Fibroblast of lung (primary cell): ENCODE measurements at regions not wholly inside any gene's neighbourhood (a gene's known extent, or its start where the extent isn't known, plus 50 kb on each side); places are given as distances from the start of the nearest gene placed in this dataset.
A peak's percentile ranks its signal among the peaks of the same experiment; 100 is the strongest.

Experiments used
- DNase-seq, 2 donors: peaks; one replicate each; pipeline versions ENCODE4 v3.0.0 to v3.0.0-alpha.2; 2010; ENCODE audit warnings: low read depth in 2 of 2
- H2AFZ ChIP-seq: 2 replicates; pipeline ENCODE4 v1.5.1; 2012; ENCODE audit warnings: low read length, control low read depth, inconsistent platforms
- H3K27ac ChIP-seq: 2 replicates; pipeline ENCODE4 v1.5.1; 2011; ENCODE audit warnings: low read length, control low read depth; ENCODE audit not compliant: insufficient read depth
- H3K27me3 ChIP-seq: 2 replicates; pipeline ENCODE4 v1.5.1; 2011; ENCODE audit warnings: mild to moderate bottlenecking, low read length; ENCODE audit not compliant: control insufficient read depth, insufficient read depth
- H3K36me3 ChIP-seq: 2 replicates; pipeline ENCODE4 v1.5.1; 2011; ENCODE audit warnings: low read length; ENCODE audit not compliant: control insufficient read depth, insufficient read depth
- H3K4me1 ChIP-seq: 2 replicates; pipeline ENCODE4 v1.5.1; 2011; ENCODE audit warnings: low read length; ENCODE audit not compliant: control insufficient read depth, insufficient read depth; ENCODE audit errors: extremely low read depth
- H3K4me2 ChIP-seq: 2 replicates; pipeline ENCODE4 v1.5.1; 2011; ENCODE audit warnings: low read length, control low read depth; ENCODE audit not compliant: insufficient read depth; ENCODE audit errors: extremely low read depth
- H3K4me3 ChIP-seq, 4 experiments: fragments of 200-600 bp in 1 of 4; sonication (generic) in 1 of 4; replicated peaks in 1 of 4; 2 replicates each; pipeline ENCODE4 v1.5.1; 2011 to 2016; ENCODE audit warnings: low read length in 4 of 4, low read depth in 3 of 4, mild to moderate bottlenecking in 3 of 4, control low read depth in 2 of 4, inconsistent platforms in 1 of 4, mixed read lengths in 1 of 4; ENCODE audit not compliant: insufficient read depth in 1 of 4; ENCODE audit errors: control extremely low read depth in 1 of 4
- H3K79me2 ChIP-seq: 2 replicates; pipeline ENCODE4 v1.5.1; 2012; ENCODE audit warnings: mild to moderate bottlenecking, low read length, inconsistent platforms; ENCODE audit not compliant: control insufficient read depth, insufficient read depth
- H3K9ac ChIP-seq: 2 replicates; pipeline ENCODE4 v1.5.1; 2011; ENCODE audit warnings: mild to moderate bottlenecking, low read length, control low read depth; ENCODE audit not compliant: insufficient read depth
- H3K9me3 ChIP-seq: 2 replicates; pipeline ENCODE4 v1.5.1; 2012; ENCODE audit warnings: low read depth, low read length; ENCODE audit not compliant: control insufficient read depth, insufficient read depth
- H4K20me1 ChIP-seq: 2 replicates; pipeline ENCODE4 v1.5.1; 2011; ENCODE audit warnings: low read length; ENCODE audit not compliant: control insufficient read depth, insufficient read depth; ENCODE audit errors: extremely low read depth
- CTCF ChIP-seq, 2 donors: IDR thresholded peaks in 1 of 2; conservative IDR thresholded peaks in 1 of 2; 1 replicate in 1 of 2; 2 replicates in 1 of 2; pipeline ENCODE4 v1.5.1; 2011 to 2012; ENCODE audit warnings: low read length in 2 of 2, control low read depth in 1 of 2, inconsistent platforms in 1 of 2, low read depth in 1 of 2, mild to moderate bottlenecking in 1 of 2
- EZH2 ChIP-seq: IDR thresholded peaks from 2 replicates; pipeline ENCODE4 v1.5.1; 2012; ENCODE audit warnings: low read length, control low read depth, mild to moderate bottlenecking; ENCODE audit errors: missing control alignments

- H3K9me3 ChIP-seq, result no peaks in the 10 kb centered on the region
- TF ChIP-seq EZH2 (no peak), CTCF (conservative IDR thresholded peaks at IDR 0.05 in 1 of 2, IDR thresholded peaks at IDR 0.05 in 1 of 2; ENCODE audit: low read depth in 1 of 2, low read length in 2 of 2) (no peak)
Observed at GRCh38 chr9:27671636-27672035, 98.4 kb upstream of the C9orf72 start.

GRCh38 chr9:27672718-27673117, 99.4 kb upstream of the C9orf72 start:
- no peaks in the 10 kb centered on the region for H3K4me1 ChIP-seq
- H3K9ac ChIP-seq, result no peak overlapping the region
- no peaks in the 10 kb centered on the region for H3K36me3 ChIP-seq
- H3K27ac ChIP-seq, result no peak overlapping the region
- H3K4me2 ChIP-seq, result no peak overlapping the region
- no peak overlapping the region for H2AFZ ChIP-seq
- TF ChIP-seq EZH2 (no peak), CTCF (conservative IDR thresholded peaks at IDR 0.05 in 1 of 2, IDR thresholded peaks at IDR 0.05 in 1 of 2; ENCODE audit: low read depth in 1 of 2, low read length in 2 of 2) (no peak)
- H4K20me1 ChIP-seq, result no peaks in the 10 kb centered on the region
- H3K9me3 ChIP-seq, result no peaks in the 10 kb centered on the region
- no peaks in the 10 kb centered on the region for H3K27me3 ChIP-seq
- no peak overlapping the region for H3K4me3 ChIP-seq
- no peak for DNase-seq
- no peaks in the 10 kb centered on the region for H3K79me2 ChIP-seq

More at GRCh38 chr9:27671636-27672035, 98.4 kb upstream of the C9orf72 start:
- no peak overlapping the region for H3K27ac ChIP-seq
- H3K4me1 ChIP-seq, result no peaks in the 10 kb centered on the region
- no peaks in the 10 kb centered on the region for H4K20me1 ChIP-seq
- no peak overlapping the region for H3K4me2 ChIP-seq
- no peaks in the 10 kb centered on the region for H3K79me2 ChIP-seq
- H3K27me3 ChIP-seq, result no peaks in the 10 kb centered on the region
- H3K36me3 ChIP-seq, result no peaks in the 10 kb centered on the region
- H3K9ac ChIP-seq, result no peak overlapping the region
- peak in 1 of 2 donors; percentile 2 for DNase-seq
- H2AFZ ChIP-seq, result no peak overlapping the region
- H3K4me3 ChIP-seq, result no peak overlapping the region

GRCh38 chr9:27673641-27674040, 100.4 kb upstream of the C9orf72 start:
- no peak overlapping the region for H2AFZ ChIP-seq
- H3K36me3 ChIP-seq, result no peaks in the 10 kb centered on the region
- H3K27me3 ChIP-seq, result no peaks in the 10 kb centered on the region
- H3K4me1 ChIP-seq, result no peaks in the 10 kb centered on the region
- H3K27ac ChIP-seq, result no peak overlapping the region
- DNase-seq, result no peak
- no peak overlapping the region for H3K4me2 ChIP-seq
- TF ChIP-seq CTCF (conservative IDR thresholded peaks at IDR 0.05 in 1 of 2, IDR thresholded peaks at IDR 0.05 in 1 of 2; ENCODE audit: low read depth in 1 of 2, low read length in 2 of 2) (no peak), EZH2 (no peak)
- no peak overlapping the region for H3K4me3 ChIP-seq
- no peaks in the 10 kb centered on the region for H3K79me2 ChIP-seq
- no peaks in the 10 kb centered on the region for H4K20me1 ChIP-seq
- no peaks in the 10 kb centered on the region for H3K9me3 ChIP-seq
- no peak overlapping the region for H3K9ac ChIP-seq
